HEK293 (cell line): ENCODE measurements at regions not wholly inside any gene's neighbourhood (a gene's known extent, or its start where the extent isn't known, plus 50 kb on each side); places are given as distances from the start of the nearest gene placed in this dataset.
A peak's percentile ranks its signal among the peaks of the same experiment; 100 is the strongest.

ENCODE experiments used
- CTCF ChIA-PET: fragments of 350-600 bp; formaldehyde crosslinking; extraction: SDS; loops from one replicate; lab custom pipeline; 2021; ENCODE audit warnings: antibody characterized with exemption; lab: Yijun Ruan, JAX
- POLR2A ChIA-PET: fragments of 300-600 bp; formaldehyde crosslinking; extraction: SDS; loops from one replicate; lab custom pipeline; 2020; ENCODE audit warnings: antibody characterized with exemption, inconsistent platforms; lab: Yijun Ruan, JAX
- H3K27ac ChIP-seq: fragments of 200-500 bp; sonication (Bioruptor generic); 2 replicates; pipeline ENCODE4 v1.5.1; 2014; ENCODE audit warnings: low read depth, low read length, control low read depth, inconsistent platforms; ENCODE audit errors: extremely low read depth
- H3K36me3 ChIP-seq, 2 experiments: fragments of 200-500 bp in 1 of 2; sonication (Bioruptor generic) in 1 of 2; 1 replicate in 1 of 2; 2 replicates in 1 of 2; pipeline ENCODE4 v1.5.1; 2014 to 2017; ENCODE audit warnings: inconsistent platforms in 2 of 2, low read length in 2 of 2; ENCODE audit not compliant: control insufficient read depth in 2 of 2, insufficient read depth in 1 of 2
- H3K4me1 ChIP-seq: fragments of 200-500 bp; sonication (Bioruptor generic); 2 replicates; pipeline ENCODE4 v1.5.1; 2014; ENCODE audit warnings: mild to moderate bottlenecking, low read length, inconsistent platforms; ENCODE audit not compliant: control insufficient read depth, insufficient read depth
- H3K4me3 ChIP-seq: 2 replicates; pipeline ENCODE4 v1.5.1; 2011; ENCODE audit warnings: low read depth, mild to moderate bottlenecking, control low read depth, low read length, moderate library complexity
- H3K9me3 ChIP-seq: fragments of 200-500 bp; sonication (Bioruptor generic); 2 replicates; pipeline ENCODE4 v1.5.1; 2014; ENCODE audit warnings: low read depth, low read length, inconsistent platforms; ENCODE audit not compliant: control insufficient read depth, insufficient read depth
- HOXC10 ChIP-seq: sonication (generic); formaldehyde crosslinking; IDR thresholded peaks from 2 replicates; pipeline ENCODE4 v1.8.1; 2023; ENCODE audit warnings: mild to moderate bottlenecking, missing genetic modification reagents
- KLF10 ChIP-seq: fragments of 450-650 bp; IDR thresholded peaks from 2 replicates; pipeline ENCODE4 v1.5.1; 2018; ENCODE audit warnings: missing biosample characterization, mild to moderate bottlenecking, missing genetic modification characterization
- SP2 ChIP-seq: fragments of 450-650 bp; formaldehyde crosslinking; IDR thresholded peaks from 2 replicates; pipeline ENCODE4 v1.5.1; 2016; ENCODE audit warnings: missing biosample characterization, missing genetic modification characterization
- TRIM28 ChIP-seq: IDR thresholded peaks from 2 replicates; pipeline ENCODE4 v1.6.1; 2011; ENCODE audit warnings: low read length, control low read depth, borderline replicate concordance
- WT1 ChIP-seq: fragments of 450-650 bp; formaldehyde crosslinking; IDR thresholded peaks from 2 replicates; pipeline ENCODE4 v1.5.1; 2016; ENCODE audit warnings: missing biosample characterization, missing genetic modification characterization
- YY2 ChIP-seq: fragments of 450-650 bp; formaldehyde crosslinking; IDR thresholded peaks from 2 replicates; pipeline ENCODE4 v1.5.1; 2016; ENCODE audit warnings: missing biosample characterization, missing genetic modification characterization
- ZBTB20 ChIP-seq: fragments of 450-650 bp; formaldehyde crosslinking; IDR thresholded peaks from 2 replicates; pipeline ENCODE4 v1.5.1; 2016; ENCODE audit warnings: missing biosample characterization, missing genetic modification characterization
- ZNF221 ChIP-seq: fragments of 450-650 bp; formaldehyde crosslinking; IDR thresholded peaks from 2 replicates; pipeline ENCODE4 v1.5.1; 2017; ENCODE audit warnings: missing biosample characterization, missing genetic modification characterization, borderline replicate concordance
- ZNF335 ChIP-seq: fragments of 450-650 bp; formaldehyde crosslinking; conservative IDR thresholded peaks from 2 replicates; pipeline ENCODE4 v1.5.1; 2016; ENCODE audit warnings: missing biosample characterization, missing genetic modification characterization
- ZNF341 ChIP-seq: fragments of 450-650 bp; formaldehyde crosslinking; IDR thresholded peaks from 2 replicates; pipeline ENCODE4; 2016; ENCODE audit warnings: low read depth, missing biosample characterization, missing genetic modification characterization
- ZNF48 ChIP-seq: fragments of 450-650 bp; formaldehyde crosslinking; IDR thresholded peaks from 2 replicates; pipeline ENCODE4 v1.5.1; 2016; ENCODE audit warnings: missing biosample characterization, missing genetic modification characterization
- ZNF596 ChIP-seq: fragments of 450-650 bp; IDR thresholded peaks from 2 replicates; pipeline ENCODE4 v1.5.0; 2018; ENCODE audit warnings: missing biosample characterization, mild to moderate bottlenecking, missing genetic modification characterization, moderate library complexity
- ZNF629 ChIP-seq: fragments of 450-650 bp; formaldehyde crosslinking; IDR thresholded peaks from 2 replicates; pipeline ENCODE4 v1.5.1; 2017; ENCODE audit warnings: missing biosample characterization, missing genetic modification characterization
- ZXDB ChIP-seq: fragments of 450-650 bp; formaldehyde crosslinking; IDR thresholded peaks from 2 replicates; pipeline ENCODE4 v1.5.1; 2016; ENCODE audit warnings: missing biosample characterization, missing genetic modification characterization
- TF ChIP-seq, protein P1 (sequence below): fragments of 450-650 bp; formaldehyde crosslinking; IDR thresholded peaks from 2 replicates; pipeline ENCODE4 v1.5.1; 2017; ENCODE audit warnings: missing biosample characterization, missing genetic modification characterization
- TF ChIP-seq, protein P2 (sequence below): fragments of 450-650 bp; formaldehyde crosslinking; IDR thresholded peaks from 2 replicates; pipeline ENCODE4 v1.5.1; 2017; ENCODE audit warnings: missing biosample characterization, missing genetic modification characterization
- TF ChIP-seq, protein P3 (sequence below): IDR thresholded peaks from 2 replicates; pipeline ENCODE4 v1.6.1; 2011; ENCODE audit warnings: mild to moderate bottlenecking, low read depth, low read length, borderline replicate concordance
- TF ChIP-seq, protein P4 (sequence below): fragments of 450-650 bp; formaldehyde crosslinking; IDR thresholded peaks from 2 replicates; pipeline ENCODE4 v1.5.1; 2016; ENCODE audit warnings: missing biosample characterization, missing genetic modification characterization
- TF ChIP-seq, protein P5 (sequence below): fragments of 450-650 bp; formaldehyde crosslinking; IDR thresholded peaks from 2 replicates; pipeline ENCODE4 v1.5.1; 2016; ENCODE audit warnings: missing biosample characterization, missing genetic modification characterization
- TF ChIP-seq, protein P6 (sequence below): fragments of 450-650 bp; IDR thresholded peaks from 2 replicates; pipeline ENCODE4 v1.5.1; 2018; ENCODE audit warnings: missing biosample characterization, mild to moderate bottlenecking, missing genetic modification characterization

DNA sequence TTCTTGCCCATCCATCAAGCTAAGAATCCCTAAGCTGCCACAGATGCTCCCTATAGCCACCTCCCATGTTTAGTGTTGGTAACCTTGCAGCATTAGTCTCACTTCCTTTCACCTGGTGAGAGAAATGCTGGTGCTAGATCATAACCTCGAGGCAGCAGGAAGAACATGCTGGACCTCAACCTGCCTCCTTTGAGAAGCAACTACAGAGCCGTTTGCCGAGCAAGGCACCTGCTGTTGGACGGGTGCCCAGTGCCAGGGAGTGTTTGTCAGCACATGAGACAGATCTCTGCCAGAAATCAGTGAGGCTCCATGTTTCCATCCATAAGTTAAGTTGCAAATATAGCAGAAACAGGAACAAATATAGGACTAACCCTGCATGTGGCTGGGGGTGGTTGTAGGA, 955.7 kb downstream of the TUSC7 start:
- TF ChIP-seq ZNF341 (tag by site-specific recombination), result no peak
- TF ChIP-seq, protein P1, sequence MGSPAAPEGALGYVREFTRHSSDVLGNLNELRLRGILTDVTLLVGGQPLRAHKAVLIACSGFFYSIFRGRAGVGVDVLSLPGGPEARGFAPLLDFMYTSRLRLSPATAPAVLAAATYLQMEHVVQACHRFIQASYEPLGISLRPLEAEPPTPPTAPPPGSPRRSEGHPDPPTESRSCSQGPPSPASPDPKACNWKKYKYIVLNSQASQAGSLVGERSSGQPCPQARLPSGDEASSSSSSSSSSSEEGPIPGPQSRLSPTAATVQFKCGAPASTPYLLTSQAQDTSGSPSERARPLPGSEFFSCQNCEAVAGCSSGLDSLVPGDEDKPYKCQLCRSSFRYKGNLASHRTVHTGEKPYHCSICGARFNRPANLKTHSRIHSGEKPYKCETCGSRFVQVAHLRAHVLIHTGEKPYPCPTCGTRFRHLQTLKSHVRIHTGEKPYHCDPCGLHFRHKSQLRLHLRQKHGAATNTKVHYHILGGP (tag by site-specific recombination), result no peak
- no peak for TF ChIP-seq ZNF221 (tag by site-specific recombination)
- TF ChIP-seq, protein P2, sequence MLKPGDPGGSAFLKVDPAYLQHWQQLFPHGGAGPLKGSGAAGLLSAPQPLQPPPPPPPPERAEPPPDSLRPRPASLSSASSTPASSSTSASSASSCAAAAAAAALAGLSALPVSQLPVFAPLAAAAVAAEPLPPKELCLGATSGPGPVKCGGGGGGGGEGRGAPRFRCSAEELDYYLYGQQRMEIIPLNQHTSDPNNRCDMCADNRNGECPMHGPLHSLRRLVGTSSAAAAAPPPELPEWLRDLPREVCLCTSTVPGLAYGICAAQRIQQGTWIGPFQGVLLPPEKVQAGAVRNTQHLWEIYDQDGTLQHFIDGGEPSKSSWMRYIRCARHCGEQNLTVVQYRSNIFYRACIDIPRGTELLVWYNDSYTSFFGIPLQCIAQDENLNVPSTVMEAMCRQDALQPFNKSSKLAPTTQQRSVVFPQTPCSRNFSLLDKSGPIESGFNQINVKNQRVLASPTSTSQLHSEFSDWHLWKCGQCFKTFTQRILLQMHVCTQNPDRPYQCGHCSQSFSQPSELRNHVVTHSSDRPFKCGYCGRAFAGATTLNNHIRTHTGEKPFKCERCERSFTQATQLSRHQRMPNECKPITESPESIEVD (tag by site-specific recombination), result no peak
- no peak for TF ChIP-seq ZNF48 (tag by site-specific recombination)
- TF ChIP-seq, protein P3, sequence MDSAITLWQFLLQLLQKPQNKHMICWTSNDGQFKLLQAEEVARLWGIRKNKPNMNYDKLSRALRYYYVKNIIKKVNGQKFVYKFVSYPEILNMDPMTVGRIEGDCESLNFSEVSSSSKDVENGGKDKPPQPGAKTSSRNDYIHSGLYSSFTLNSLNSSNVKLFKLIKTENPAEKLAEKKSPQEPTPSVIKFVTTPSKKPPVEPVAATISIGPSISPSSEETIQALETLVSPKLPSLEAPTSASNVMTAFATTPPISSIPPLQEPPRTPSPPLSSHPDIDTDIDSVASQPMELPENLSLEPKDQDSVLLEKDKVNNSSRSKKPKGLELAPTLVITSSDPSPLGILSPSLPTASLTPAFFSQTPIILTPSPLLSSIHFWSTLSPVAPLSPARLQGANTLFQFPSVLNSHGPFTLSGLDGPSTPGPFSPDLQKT, result no peak
- TF ChIP-seq ZNF335, result no peak
- TF ChIP-seq SP2, result no peak
- TF ChIP-seq YY2 (tag by site-specific recombination), result no peak
- TF ChIP-seq ZBTB20, result no peak
- TF ChIP-seq WT1, result no peak
- TF ChIP-seq HOXC10 (CRISPR knock-in tag), result no peak
- TF ChIP-seq KLF10 (tag by site-specific recombination), result no peak
- no peak for TF ChIP-seq ZNF596 (tag by site-specific recombination)
- Histone ChIP-seq H3K4me3 (no peak overlapping the region), H3K36me3 (no peaks in the 10 kb centered on the region), H3K27ac (no peak overlapping the region), H3K9me3 (no peaks in the 10 kb centered on the region), H3K4me1 (0 out of 2 replicates have a peak, but pooled peaks cover 3% of the 10 kb centered on the region)
- ChIA-PET POLR2A (no interaction called here), CTCF (interaction anchor here (0.7 kb wide), 1 partner anchor 150 kb away, joined by 3 read pairs; no protein-coding TSS in a partner anchor)

DNA sequence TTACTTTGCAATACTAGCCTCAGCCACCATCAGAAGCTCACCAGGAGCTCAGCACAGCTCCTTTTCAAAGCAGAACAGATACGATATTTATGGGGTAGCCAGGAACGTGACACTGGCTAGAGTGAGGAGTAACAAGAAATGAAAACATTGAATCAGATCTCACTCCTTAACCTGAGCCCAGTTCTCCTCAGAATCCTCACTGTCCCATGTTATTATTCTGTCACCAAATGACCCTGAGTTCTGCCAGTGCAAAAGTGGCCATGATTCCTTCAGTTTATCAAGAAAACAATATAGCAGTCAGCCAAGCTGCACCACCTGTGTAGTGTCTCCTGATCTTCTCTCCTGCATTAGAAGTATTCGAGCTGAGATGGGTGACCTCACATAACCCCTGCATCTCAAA, 956.7 kb downstream of the TUSC7 start:
- CTCF ChIA-PET, result interaction anchor here (0.6 kb wide), 1 partner anchor 81 kb away, joined by 3 read pairs; no protein-coding TSS in a partner anchor
- TF ChIP-seq SP2 (no peak), TRIM28 (0 out of 2 replicates have a peak, but pooled peaks have one; percentile 56)
- no peak overlapping the region for H3K27ac ChIP-seq

DNA sequence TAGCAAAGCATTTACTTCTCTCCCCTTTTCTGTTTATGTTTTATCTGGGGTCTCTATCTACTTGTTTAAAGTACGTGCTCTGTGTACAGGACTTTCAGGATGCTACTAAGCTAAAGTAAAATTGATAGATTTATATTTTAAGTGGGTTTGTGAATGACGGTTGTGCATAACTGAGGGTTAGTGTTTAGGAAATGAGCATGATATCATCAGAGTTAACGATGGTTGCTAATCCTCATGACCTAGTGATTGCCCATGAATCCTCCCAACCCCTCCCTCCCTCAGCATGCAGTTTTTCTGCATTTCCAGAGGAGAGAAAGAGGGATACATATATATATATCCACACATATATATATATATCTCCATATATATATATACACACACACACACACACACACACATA, 957.2 kb downstream of the TUSC7 start:
- TF ChIP-seq WT1, result 0 out of 2 replicates have a peak, but pooled peaks have one; percentile 14
- TF ChIP-seq, protein P4, sequence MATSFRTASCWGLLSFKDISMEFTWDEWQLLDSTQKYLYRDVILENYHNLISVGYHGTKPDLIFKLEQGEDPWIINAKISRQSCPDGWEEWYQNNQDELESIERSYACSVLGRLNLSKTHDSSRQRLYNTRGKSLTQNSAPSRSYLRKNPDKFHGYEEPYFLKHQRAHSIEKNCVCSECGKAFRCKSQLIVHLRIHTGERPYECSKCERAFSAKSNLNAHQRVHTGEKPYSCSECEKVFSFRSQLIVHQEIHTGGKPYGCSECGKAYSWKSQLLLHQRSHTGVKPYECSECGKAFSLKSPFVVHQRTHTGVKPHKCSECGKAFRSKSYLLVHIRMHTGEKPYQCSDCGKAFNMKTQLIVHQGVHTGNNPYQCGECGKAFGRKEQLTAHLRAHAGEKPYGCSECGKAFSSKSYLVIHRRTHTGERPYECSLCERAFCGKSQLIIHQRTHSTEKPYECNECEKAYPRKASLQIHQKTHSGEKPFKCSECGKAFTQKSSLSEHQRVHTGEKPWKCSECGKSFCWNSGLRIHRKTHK, result no peak
- TF ChIP-seq, protein P5, sequence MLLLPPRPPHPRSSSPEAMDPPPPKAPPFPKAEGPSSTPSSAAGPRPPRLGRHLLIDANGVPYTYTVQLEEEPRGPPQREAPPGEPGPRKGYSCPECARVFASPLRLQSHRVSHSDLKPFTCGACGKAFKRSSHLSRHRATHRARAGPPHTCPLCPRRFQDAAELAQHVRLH, result no peak
- 0 out of 2 replicates have a peak, but pooled peaks have one; percentile 31 for TF ChIP-seq ZXDB
- 0 out of 2 replicates have a peak, but pooled peaks have one; percentile 21 for TF ChIP-seq ZNF629 (tag by site-specific recombination)
- TF ChIP-seq, protein P6, sequence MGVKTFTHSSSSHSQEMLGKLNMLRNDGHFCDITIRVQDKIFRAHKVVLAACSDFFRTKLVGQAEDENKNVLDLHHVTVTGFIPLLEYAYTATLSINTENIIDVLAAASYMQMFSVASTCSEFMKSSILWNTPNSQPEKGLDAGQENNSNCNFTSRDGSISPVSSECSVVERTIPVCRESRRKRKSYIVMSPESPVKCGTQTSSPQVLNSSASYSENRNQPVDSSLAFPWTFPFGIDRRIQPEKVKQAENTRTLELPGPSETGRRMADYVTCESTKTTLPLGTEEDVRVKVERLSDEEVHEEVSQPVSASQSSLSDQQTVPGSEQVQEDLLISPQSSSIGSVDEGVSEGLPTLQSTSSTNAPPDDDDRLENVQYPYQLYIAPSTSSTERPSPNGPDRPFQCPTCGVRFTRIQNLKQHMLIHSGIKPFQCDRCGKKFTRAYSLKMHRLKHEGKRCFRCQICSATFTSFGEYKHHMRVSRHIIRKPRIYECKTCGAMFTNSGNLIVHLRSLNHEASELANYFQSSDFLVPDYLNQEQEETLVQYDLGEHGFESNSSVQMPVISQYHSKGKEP (tag by site-specific recombination), result no peak
- ChIA-PET POLR2A (no interaction called here), CTCF (no interaction called here)
- Histone ChIP-seq H3K9me3 (no peaks in the 10 kb centered on the region), H3K4me3 (no peak overlapping the region), H3K27ac (no peak overlapping the region), H3K36me3 (no peaks in the 10 kb centered on the region), H3K4me1 (no peaks in the 10 kb centered on the region)

More for the DNA sequence above, 956.7 kb downstream of the TUSC7 start:
- Histone ChIP-seq H3K36me3 (no peaks in the 10 kb centered on the region), H3K4me1 (0 out of 2 replicates have a peak, but pooled peaks cover under 1% of the 10 kb centered on the region), H3K4me3 (no peak overlapping the region), H3K9me3 (no peaks in the 10 kb centered on the region)
- POLR2A ChIA-PET, result no interaction called here
